HCT116 (cell line): ENCODE measurements at regions not wholly inside any gene's neighbourhood (a gene's known extent, or its start where the extent isn't known, plus 50 kb on each side); places are given as distances from the start of the nearest gene placed in this dataset.

Source experiments
- ATAC-seq: fragments of 200-7000 bp; cut with Tn5 transposase; 2 replicates; pipeline ENCODE4 v1.9.1; 2020; ENCODE audit warnings: mild to moderate bottlenecking, moderate library complexity
- BruUV-seq: library from RNA; stranded (reverse); fragments of 400-500 nt; replicated peaks from 2 replicates; lab custom pipeline; 2021; lab: Mats Ljungman, UMichigan
- CTCF ChIA-PET: fragments of 300-600 bp; sonication (Branson Sonifier 250); formaldehyde crosslinking; loops from one replicate; lab custom pipeline; 2021; ENCODE audit warnings: antibody characterized with exemption; lab: Charles Lee
- POLR2A ChIA-PET: fragments of 300-600, 350-600 bp; sonication (Branson Sonifier 250); formaldehyde crosslinking; loops from one replicate; lab custom pipeline; 2021; ENCODE audit warnings: antibody characterized with exemption; lab: Charles Lee
- RAD21 ChIA-PET, 2 experiments: fragments of 300-600 bp; sonication (Branson Sonifier 250); formaldehyde crosslinking; loops; one replicate each; lab custom pipeline; 2023; ENCODE audit warnings: low total read pairs in 2 of 2; ENCODE audit not compliant: uncharacterized antibody in 2 of 2, unreplicated experiment in 2 of 2, low non-redundant PET in 1 of 2; lab: Charles Lee
- DNase-seq: peaks from one replicate; pipeline ENCODE4 v3.0.0-alpha.2; 2010; ENCODE audit warnings: low read depth, low spot score
- H2AFZ ChIP-seq: fragments of 200-600 bp; shearing (Covaris generic), sonication (generic); 2 replicates; pipeline ENCODE4 v1.6.1; 2017; ENCODE audit warnings: low read depth, mixed run types, mixed read lengths, antibody characterized with exemption, low read length; ENCODE audit not compliant: poor library complexity, severe bottlenecking
- H3K27ac ChIP-seq: 2 replicates; pipeline ENCODE4 v1.5.1; 2012; ENCODE audit warnings: low read depth, low read length
- H3K27me3 ChIP-seq: fragments of 200-600 bp; sonication (generic); 2 replicates; pipeline ENCODE4 v1.6.1; 2016; ENCODE audit warnings: mixed run types, low read length, mixed read lengths; ENCODE audit not compliant: insufficient read depth
- H3K36me3 ChIP-seq, 2 experiments: fragments of 200-500 bp in 1 of 2; fragments of 200-600 bp in 1 of 2; sonication (Bioruptor generic) in 1 of 2; sonication (generic) in 1 of 2; 2 replicates each; pipeline versions ENCODE4 v1.5.1 to v1.6.1; 2014 to 2016; ENCODE audit warnings: low read length in 2 of 2, inconsistent platforms in 1 of 2, mixed read lengths in 1 of 2, mixed run types in 1 of 2; ENCODE audit not compliant: insufficient read depth in 2 of 2, control insufficient read depth in 1 of 2
- H3K4me1 ChIP-seq, 2 experiments: fragments of 200-600 bp in 1 of 2; sonication (generic) in 1 of 2; 2 replicates each; pipeline versions ENCODE4 v1.5.1 to v1.6.1; 2012 to 2017; ENCODE audit warnings: low read length in 2 of 2, inconsistent platforms in 1 of 2, mild to moderate bottlenecking in 1 of 2, mixed read lengths in 1 of 2, mixed run types in 1 of 2, moderate library complexity in 1 of 2; ENCODE audit not compliant: insufficient read depth in 2 of 2, control insufficient read depth in 1 of 2
- H3K4me2 ChIP-seq: fragments of 200-600 bp; sonication (generic); 2 replicates; pipeline ENCODE4 v1.6.1; 2017; ENCODE audit warnings: mixed run types, low read length, mixed read lengths
- H3K4me3 ChIP-seq, 2 experiments: fragments of 200-600 bp in 1 of 2; sonication (generic) in 1 of 2; replicated peaks in 1 of 2; 2 replicates each; pipeline ENCODE4 v1.5.1; 2011 to 2016; ENCODE audit warnings: low read length in 2 of 2, control low read depth in 1 of 2, low read depth in 1 of 2, mild to moderate bottlenecking in 1 of 2, mixed read lengths in 1 of 2, mixed run types in 1 of 2
- H3K79me2 ChIP-seq: fragments of 200-600 bp; sonication (generic); 2 replicates; pipeline ENCODE4 v1.6.1; 2017; ENCODE audit warnings: mild to moderate bottlenecking, mixed run types, low read length, moderate library complexity, mixed read lengths; ENCODE audit not compliant: insufficient read depth
- H3K9ac ChIP-seq: fragments of 200-600 bp; sonication (generic); 2 replicates; pipeline ENCODE4 v1.6.1; 2016; ENCODE audit warnings: low read length, mixed read lengths
- H3K9me2 ChIP-seq: fragments of 200-600 bp; sonication (generic), shearing (Covaris generic); 2 replicates; pipeline ENCODE4 v1.6.1; 2017; ENCODE audit warnings: mixed run types, mild to moderate bottlenecking, moderate library complexity; ENCODE audit not compliant: insufficient read depth
- H3K9me3 ChIP-seq, 2 experiments: fragments of 200-500 bp in 1 of 2; fragments of 200-600 bp in 1 of 2; sonication (Bioruptor generic) in 1 of 2; sonication (generic) in 1 of 2; 2 replicates each; pipeline ENCODE4 v1.6.1; 2014 to 2017; ENCODE audit warnings: low read length in 2 of 2, mixed read lengths in 2 of 2, inconsistent platforms in 1 of 2, low read depth in 1 of 2, mild to moderate bottlenecking in 1 of 2, mixed run types in 1 of 2, moderate library complexity in 1 of 2; ENCODE audit not compliant: control insufficient read depth in 1 of 2, insufficient read depth in 1 of 2
- H4K20me1 ChIP-seq: fragments of 200-600 bp; sonication (generic), shearing (Covaris generic); 2 replicates; pipeline ENCODE4 v1.6.1; 2017; ENCODE audit warnings: mixed run types, mild to moderate bottlenecking, moderate library complexity; ENCODE audit not compliant: insufficient read depth
- CBX3 ChIP-seq: IDR thresholded peaks from 2 replicates; pipeline ENCODE4 v1.6.1; 2012; ENCODE audit warnings: low read depth
- EZH2 ChIP-seq: fragments of 200-600 bp; sonication (generic); IDR thresholded peaks from 2 replicates; pipeline ENCODE4 v1.6.1; 2017; ENCODE audit warnings: antibody characterized with exemption, mixed run types
- FOSL1 ChIP-seq: IDR thresholded peaks from 2 replicates; pipeline ENCODE4 v1.6.1; 2012; ENCODE audit warnings: low read depth
- JUND ChIP-seq: IDR thresholded peaks from 2 replicates; pipeline ENCODE4 v1.6.1; 2012
- RAD21 ChIP-seq: IDR thresholded peaks from 2 replicates; pipeline ENCODE4 v1.6.1; 2012; ENCODE audit warnings: low read depth, mild to moderate bottlenecking
- SRF ChIP-seq: IDR thresholded peaks from 2 replicates; pipeline ENCODE4 v1.6.1; 2012; ENCODE audit warnings: low read depth
- YY1 ChIP-seq: IDR thresholded peaks from 2 replicates; pipeline ENCODE4 v1.6.1; 2011; ENCODE audit warnings: low read length, low read depth, moderate library complexity, mild to moderate bottlenecking; ENCODE audit not compliant: insufficient replicate concordance; ENCODE audit errors: extremely low read depth
- ZNF274 ChIP-seq: fragments of 200-500 bp; sonication (Bioruptor generic); IDR thresholded peaks from 2 replicates; pipeline ENCODE4 v1.6.1; 2014; ENCODE audit warnings: mild to moderate bottlenecking, low read depth, low read length, inconsistent platforms
- intact Hi-C: fragments of 100-400 bp; cut with micrococcal nuclease; formaldehyde crosslinking; loops from 2 replicates; pipeline ENCODE4 v1.10.0; 2022
- TF ChIP-seq, protein P1 (sequence below): IDR thresholded peaks from 2 replicates; pipeline ENCODE4 v1.6.1; 2012
- TF ChIP-seq, protein P2 (sequence below): IDR thresholded peaks from 2 replicates; pipeline ENCODE4 v1.6.1; 2012; ENCODE audit warnings: low read depth
- TF ChIP-seq, protein P3 (sequence below), 3 experiments: fragments of 200-600 bp in 1 of 3; sonication (generic) in 1 of 3; IDR thresholded peaks in 2 of 3; conservative IDR thresholded peaks in 1 of 3; 2 replicates each; pipeline ENCODE4 v1.5.1; 2012 to 2017; ENCODE audit warnings: low read depth in 2 of 3, low read length in 2 of 3, antibody characterized with exemption in 1 of 3, borderline replicate concordance in 1 of 3, control low read depth in 1 of 3, mild to moderate bottlenecking in 1 of 3, mixed read lengths in 1 of 3, mixed run types in 1 of 3, moderate library complexity in 1 of 3; ENCODE audit not compliant: insufficient read depth in 1 of 3
- TF ChIP-seq, protein P4 (sequence below): IDR thresholded peaks from 2 replicates; pipeline ENCODE4 v1.6.1; 2012
- TF ChIP-seq, protein P5 (sequence below): IDR thresholded peaks from 2 replicates; pipeline ENCODE4 v1.6.1; 2011; ENCODE audit warnings: mild to moderate bottlenecking, low read length, moderate library complexity; ENCODE audit not compliant: insufficient replicate concordance; ENCODE audit errors: extremely low read depth

DNA sequence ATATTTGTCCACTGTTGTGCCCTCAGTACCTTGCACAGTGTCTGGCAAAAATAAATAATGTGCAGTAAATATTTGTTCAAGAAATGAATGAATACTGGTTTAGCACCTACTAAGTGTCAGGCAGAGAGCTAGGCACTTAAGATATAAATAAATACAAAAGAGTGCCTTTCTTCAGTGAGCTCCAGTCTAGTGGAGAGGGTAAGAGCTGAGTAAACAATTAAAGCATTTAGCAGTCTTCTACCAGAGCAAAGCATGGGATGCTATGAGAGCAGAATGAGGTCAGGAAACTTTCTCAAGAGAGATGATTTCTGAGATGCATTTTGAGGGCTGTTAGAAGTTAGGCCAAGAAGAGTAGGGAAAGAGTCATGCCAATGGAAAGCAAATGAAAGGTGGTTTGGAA is 314.7 kb downstream of the DSC3 start:
- no peak for TF ChIP-seq FOSL1
- Histone ChIP-seq H3K9me2 (no peaks in the 10 kb centered on the region), H3K27ac (no peak overlapping the region), H3K4me1 (no peaks in the 10 kb centered on the region), H3K79me2 (no peaks in the 10 kb centered on the region), H4K20me1 (no peaks in the 10 kb centered on the region), H2AFZ (no peak overlapping the region), H3K36me3 (no peaks in the 10 kb centered on the region), H3K4me2 (no peak overlapping the region), H3K4me3 (no peak overlapping the region), H3K27me3 (no peaks in the 10 kb centered on the region), H3K9ac (no peak overlapping the region), H3K9me3 (no peaks in the 10 kb centered on the region)
- intact Hi-C loops: no loop called here
- no TSS peak for BruUV-seq
- CTCF ChIA-PET: no interaction called here
- RAD21 ChIA-PET: no interaction called here
- POLR2A ChIA-PET: no interaction called here
- DNase-seq: no peak
- no peak for ATAC-seq

DNA sequence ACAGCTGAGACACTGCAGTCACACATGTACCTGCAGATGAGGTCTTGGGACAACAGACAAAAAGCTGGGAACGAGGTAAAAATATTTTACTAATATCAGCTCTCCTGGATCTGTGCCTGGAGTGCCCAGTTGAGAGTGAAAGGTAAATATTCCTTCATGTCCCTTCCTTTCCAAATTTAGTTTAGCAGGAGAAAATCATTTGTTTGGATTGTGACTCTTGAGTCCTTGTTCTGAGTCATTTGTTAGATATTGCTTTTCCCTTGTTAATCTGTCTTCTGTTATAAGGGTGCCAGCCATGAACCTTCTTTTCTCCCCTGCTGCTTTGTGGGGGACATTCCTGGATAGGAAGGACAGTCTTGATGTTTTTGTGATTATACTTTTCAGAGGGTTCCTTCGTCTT is 329.2 kb downstream of the DSC3 start:
- H2AFZ ChIP-seq: no peak overlapping the region
- intact Hi-C loops: no loop called here
- no peak overlapping the region for H3K9ac ChIP-seq
- H3K79me2 ChIP-seq: no peaks in the 10 kb centered on the region
- no peaks in the 10 kb centered on the region for H3K27me3 ChIP-seq
- H3K9me2 ChIP-seq: no peaks in the 10 kb centered on the region
- no peaks in the 10 kb centered on the region for H4K20me1 ChIP-seq
- ATAC-seq (no peak), DNase-seq (no peak)
- H3K36me3 ChIP-seq: no peaks in the 10 kb centered on the region
- H3K4me3 ChIP-seq: no peak overlapping the region
- BruUV-seq: no TSS peak
- POLR2A ChIA-PET: no interaction called here
- H3K4me2 ChIP-seq: no peak overlapping the region
- no peaks in the 10 kb centered on the region for H3K9me3 ChIP-seq
- RAD21 ChIA-PET: no interaction called here
- CTCF ChIA-PET: no interaction called here
- no peak overlapping the region for H3K27ac ChIP-seq
- H3K4me1 ChIP-seq: no peaks in the 10 kb centered on the region
- TF ChIP-seq CBX3 (no peak), ZNF274 (no peak), SRF (no peak), EZH2 (no peak), JUND (no peak), YY1 (no peak), RAD21 (no peak)
- TF ChIP-seq, protein P1, sequence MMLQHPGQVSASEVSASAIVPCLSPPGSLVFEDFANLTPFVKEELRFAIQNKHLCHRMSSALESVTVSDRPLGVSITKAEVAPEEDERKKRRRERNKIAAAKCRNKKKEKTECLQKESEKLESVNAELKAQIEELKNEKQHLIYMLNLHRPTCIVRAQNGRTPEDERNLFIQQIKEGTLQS: no peak
- TF ChIP-seq, protein P2, sequence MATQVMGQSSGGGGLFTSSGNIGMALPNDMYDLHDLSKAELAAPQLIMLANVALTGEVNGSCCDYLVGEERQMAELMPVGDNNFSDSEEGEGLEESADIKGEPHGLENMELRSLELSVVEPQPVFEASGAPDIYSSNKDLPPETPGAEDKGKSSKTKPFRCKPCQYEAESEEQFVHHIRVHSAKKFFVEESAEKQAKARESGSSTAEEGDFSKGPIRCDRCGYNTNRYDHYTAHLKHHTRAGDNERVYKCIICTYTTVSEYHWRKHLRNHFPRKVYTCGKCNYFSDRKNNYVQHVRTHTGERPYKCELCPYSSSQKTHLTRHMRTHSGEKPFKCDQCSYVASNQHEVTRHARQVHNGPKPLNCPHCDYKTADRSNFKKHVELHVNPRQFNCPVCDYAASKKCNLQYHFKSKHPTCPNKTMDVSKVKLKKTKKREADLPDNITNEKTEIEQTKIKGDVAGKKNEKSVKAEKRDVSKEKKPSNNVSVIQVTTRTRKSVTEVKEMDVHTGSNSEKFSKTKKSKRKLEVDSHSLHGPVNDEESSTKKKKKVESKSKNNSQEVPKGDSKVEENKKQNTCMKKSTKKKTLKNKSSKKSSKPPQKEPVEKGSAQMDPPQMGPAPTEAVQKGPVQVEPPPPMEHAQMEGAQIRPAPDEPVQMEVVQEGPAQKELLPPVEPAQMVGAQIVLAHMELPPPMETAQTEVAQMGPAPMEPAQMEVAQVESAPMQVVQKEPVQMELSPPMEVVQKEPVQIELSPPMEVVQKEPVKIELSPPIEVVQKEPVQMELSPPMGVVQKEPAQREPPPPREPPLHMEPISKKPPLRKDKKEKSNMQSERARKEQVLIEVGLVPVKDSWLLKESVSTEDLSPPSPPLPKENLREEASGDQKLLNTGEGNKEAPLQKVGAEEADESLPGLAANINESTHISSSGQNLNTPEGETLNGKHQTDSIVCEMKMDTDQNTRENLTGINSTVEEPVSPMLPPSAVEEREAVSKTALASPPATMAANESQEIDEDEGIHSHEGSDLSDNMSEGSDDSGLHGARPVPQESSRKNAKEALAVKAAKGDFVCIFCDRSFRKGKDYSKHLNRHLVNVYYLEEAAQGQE: no peak
- TF ChIP-seq, protein P3, sequence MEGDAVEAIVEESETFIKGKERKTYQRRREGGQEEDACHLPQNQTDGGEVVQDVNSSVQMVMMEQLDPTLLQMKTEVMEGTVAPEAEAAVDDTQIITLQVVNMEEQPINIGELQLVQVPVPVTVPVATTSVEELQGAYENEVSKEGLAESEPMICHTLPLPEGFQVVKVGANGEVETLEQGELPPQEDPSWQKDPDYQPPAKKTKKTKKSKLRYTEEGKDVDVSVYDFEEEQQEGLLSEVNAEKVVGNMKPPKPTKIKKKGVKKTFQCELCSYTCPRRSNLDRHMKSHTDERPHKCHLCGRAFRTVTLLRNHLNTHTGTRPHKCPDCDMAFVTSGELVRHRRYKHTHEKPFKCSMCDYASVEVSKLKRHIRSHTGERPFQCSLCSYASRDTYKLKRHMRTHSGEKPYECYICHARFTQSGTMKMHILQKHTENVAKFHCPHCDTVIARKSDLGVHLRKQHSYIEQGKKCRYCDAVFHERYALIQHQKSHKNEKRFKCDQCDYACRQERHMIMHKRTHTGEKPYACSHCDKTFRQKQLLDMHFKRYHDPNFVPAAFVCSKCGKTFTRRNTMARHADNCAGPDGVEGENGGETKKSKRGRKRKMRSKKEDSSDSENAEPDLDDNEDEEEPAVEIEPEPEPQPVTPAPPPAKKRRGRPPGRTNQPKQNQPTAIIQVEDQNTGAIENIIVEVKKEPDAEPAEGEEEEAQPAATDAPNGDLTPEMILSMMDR (IDR thresholded peaks at IDR 0.05 in 2 of 3, conservative IDR thresholded peaks at IDR 0.05 in 1 of 3; ENCODE audit: borderline replicate concordance in 1 of 3, insufficient read depth in 1 of 3, low read depth in 2 of 3, low read length in 2 of 3): no peak
- TF ChIP-seq, protein P4, sequence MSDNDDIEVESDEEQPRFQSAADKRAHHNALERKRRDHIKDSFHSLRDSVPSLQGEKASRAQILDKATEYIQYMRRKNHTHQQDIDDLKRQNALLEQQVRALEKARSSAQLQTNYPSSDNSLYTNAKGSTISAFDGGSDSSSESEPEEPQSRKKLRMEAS: no peak
- TF ChIP-seq, protein P5, sequence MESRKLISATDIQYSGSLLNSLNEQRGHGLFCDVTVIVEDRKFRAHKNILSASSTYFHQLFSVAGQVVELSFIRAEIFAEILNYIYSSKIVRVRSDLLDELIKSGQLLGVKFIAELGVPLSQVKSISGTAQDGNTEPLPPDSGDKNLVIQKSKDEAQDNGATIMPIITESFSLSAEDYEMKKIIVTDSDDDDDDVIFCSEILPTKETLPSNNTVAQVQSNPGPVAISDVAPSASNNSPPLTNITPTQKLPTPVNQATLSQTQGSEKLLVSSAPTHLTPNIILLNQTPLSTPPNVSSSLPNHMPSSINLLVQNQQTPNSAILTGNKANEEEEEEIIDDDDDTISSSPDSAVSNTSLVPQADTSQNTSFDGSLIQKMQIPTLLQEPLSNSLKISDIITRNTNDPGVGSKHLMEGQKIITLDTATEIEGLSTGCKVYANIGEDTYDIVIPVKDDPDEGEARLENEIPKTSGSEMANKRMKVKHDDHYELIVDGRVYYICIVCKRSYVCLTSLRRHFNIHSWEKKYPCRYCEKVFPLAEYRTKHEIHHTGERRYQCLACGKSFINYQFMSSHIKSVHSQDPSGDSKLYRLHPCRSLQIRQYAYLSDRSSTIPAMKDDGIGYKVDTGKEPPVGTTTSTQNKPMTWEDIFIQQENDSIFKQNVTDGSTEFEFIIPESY: no peak
